GM12878 (cell line): ENCODE measurements at regions not wholly inside any gene's neighbourhood (a gene's known extent, or its start where the extent isn't known, plus 50 kb on each side); places are given as distances from the start of the nearest gene placed in this dataset.

Source experiments
- ATAC-seq: fragments of 200-7000 bp; cut with Tn5 transposase; 3 replicates; pipeline ENCODE4 v1.9.1; 2020; ENCODE audit warnings: mild to moderate bottlenecking, moderate library complexity
- BruUV-seq: library from RNA; stranded (reverse); fragments of 400-500 nt; replicated peaks from 2 replicates; lab custom pipeline; 2021; lab: Mats Ljungman, UMichigan
- CTCF ChIA-PET: fragments of 300-600 bp; sonication (Branson Sonifier 250); formaldehyde crosslinking; extraction: SDS; loops from one replicate; lab custom pipeline; 2021; ENCODE audit warnings: inconsistent platforms; lab: Yijun Ruan, JAX
- POLR2A ChIA-PET: fragments of 350-600 bp; formaldehyde crosslinking; extraction: SDS; loops from one replicate; lab custom pipeline; 2021; ENCODE audit warnings: inconsistent platforms; lab: Charles Lee
- RAD21 ChIA-PET: fragments of 300-600 bp; sonication (Branson Sonifier 250); formaldehyde crosslinking; loops from one replicate; lab custom pipeline; 2023; ENCODE audit warnings: antibody characterized with exemption; ENCODE audit not compliant: unreplicated experiment; lab: Charles Lee
- SMC1A ChIA-PET: fragments of 300-600 bp; sonication (Branson Sonifier 250); formaldehyde crosslinking; loops from one replicate; lab custom pipeline; 2023; ENCODE audit not compliant: unreplicated experiment, uncharacterized antibody; lab: Charles Lee
- DNase-seq: peaks from one replicate; pipeline ENCODE4 v3.0.0-alpha.2; 2011; ENCODE audit warnings: low read depth, low spot score
- FAIRE-seq: peaks from 3 replicates; lab custom pipeline; 2011; peaks lifted over from hg19 to GRCh38; lab: Jason Lieb, UNC
- H2AFZ ChIP-seq: 2 replicates; pipeline ENCODE4 v1.6.0; 2011; ENCODE audit warnings: low read depth, low read length, control low read depth; ENCODE audit not compliant: control insufficient read depth
- H3K27ac ChIP-seq: 2 replicates; pipeline ENCODE4 v1.5.1; 2011; ENCODE audit warnings: control low read depth; ENCODE audit not compliant: control insufficient read depth, insufficient read depth
- H3K27me3 ChIP-seq, 2 experiments: replicated peaks in 1 of 2; 2 replicates each; pipeline versions ENCODE4 v1.6.0 to v1.6.1; 2011; ENCODE audit warnings: low read length in 1 of 2; ENCODE audit not compliant: control insufficient read depth in 2 of 2, insufficient read depth in 2 of 2
- H3K36me3 ChIP-seq, 2 experiments: 2 replicates each; pipeline ENCODE4 v1.5.1; 2011; ENCODE audit warnings: low read length in 1 of 2; ENCODE audit not compliant: control insufficient read depth in 2 of 2, insufficient read depth in 2 of 2
- H3K4me1 ChIP-seq: 2 replicates; pipeline ENCODE4 v1.6.1; 2011; ENCODE audit warnings: mild to moderate bottlenecking, low read length, moderate library complexity, mixed read lengths; ENCODE audit not compliant: control insufficient read depth, insufficient read depth
- H3K4me2 ChIP-seq: 2 replicates; pipeline ENCODE4 v1.6.0; 2011; ENCODE audit warnings: control low read depth; ENCODE audit not compliant: control insufficient read depth, insufficient read depth
- H3K4me3 ChIP-seq: fragments of 200-600 bp; sonication (generic); 2 replicates; pipeline ENCODE4 v1.5.1; 2016
- H3K79me2 ChIP-seq: 2 replicates; pipeline ENCODE4 v1.6.0; 2011; ENCODE audit warnings: low read length; ENCODE audit not compliant: control insufficient read depth, insufficient read depth
- H3K9ac ChIP-seq: 2 replicates; pipeline ENCODE4 v1.8.0; 2011; ENCODE audit warnings: low read length, control low read depth, mixed read lengths; ENCODE audit not compliant: control insufficient read depth, insufficient read depth
- H3K9me3 ChIP-seq: replicated peaks from 3 replicates; pipeline ENCODE4 v1.5.1; 2011; ENCODE audit warnings: mild to moderate bottlenecking, low read length; ENCODE audit not compliant: control insufficient read depth, insufficient read depth
- H4K20me1 ChIP-seq: 2 replicates; pipeline ENCODE4 v1.6.0; 2011; ENCODE audit not compliant: control insufficient read depth, insufficient read depth
- CBX5 ChIP-seq: sonication (generic); IDR thresholded peaks from 2 replicates; pipeline ENCODE4 v1.6.1; 2016; ENCODE audit warnings: low read depth, moderate library complexity, mild to moderate bottlenecking, inconsistent platforms
- CHD4 ChIP-seq: fragments of 200-600 bp; sonication (generic); IDR thresholded peaks from 2 replicates; pipeline ENCODE4 v1.6.1; 2016; ENCODE audit warnings: mild to moderate bottlenecking
- EP300 ChIP-seq, 2 experiments: fragments of 150-350 bp in 1 of 2; IDR thresholded peaks; 2 replicates each; pipeline ENCODE4 v1.6.1; 2011 to 2012; ENCODE audit warnings: low read depth in 2 of 2, low read length in 2 of 2, borderline replicate concordance in 1 of 2, improper control_type of control experiment in 1 of 2, inconsistent platforms in 1 of 2; ENCODE audit not compliant: control insufficient read depth in 1 of 2
- MYC ChIP-seq: IDR thresholded peaks from 2 replicates; pipeline ENCODE4 v1.6.1; 2011; ENCODE audit warnings: mild to moderate bottlenecking, low read length, moderate library complexity, inconsistent platforms; ENCODE audit not compliant: insufficient read depth, insufficient replicate concordance, insufficient read length, severe bottlenecking
- PRDM15 ChIP-seq: fragments of 450-650 bp; formaldehyde crosslinking; IDR thresholded peaks from 2 replicates; pipeline ENCODE4 v1.4.0; 2020; ENCODE audit warnings: mild to moderate bottlenecking, moderate library complexity
- RB1 ChIP-seq: fragments of 450-650 bp; formaldehyde crosslinking; IDR thresholded peaks from 2 replicates; pipeline ENCODE4 v1.6.1; 2017; ENCODE audit warnings: mild to moderate bottlenecking, borderline replicate concordance
- RELA ChIP-seq: fragments of 450-650 bp; IDR thresholded peaks from 2 replicates; pipeline ENCODE4 v1.8.0; 2014; ENCODE audit warnings: borderline replicate concordance; ENCODE audit not compliant: partially characterized antibody
- REST ChIP-seq: IDR thresholded peaks from 2 replicates; pipeline ENCODE4 v1.6.1; 2012; ENCODE audit warnings: mild to moderate bottlenecking, low read depth, low read length
- SKIL ChIP-seq: fragments of 450-650 bp; IDR thresholded peaks from 2 replicates; pipeline ENCODE4 v1.6.1; 2017; ENCODE audit warnings: mild to moderate bottlenecking, low read depth, inconsistent platforms; ENCODE audit not compliant: poor library complexity, severe bottlenecking
- TCF7 ChIP-seq: IDR thresholded peaks from 2 replicates; pipeline ENCODE4 v1.6.1; 2014; ENCODE audit warnings: antibody characterized with exemption, borderline replicate concordance
- WGBS: methylation state at CpG from one replicate; pipeline ENCODE4 v1.1.6; 2016; ENCODE audit warnings: low lambda C conversion rate; ENCODE audit not compliant: insufficient replicate concordance, insufficient coverage; ENCODE audit errors: missing lambda C conversion rate; 5-methylcytosine and 5-hydroxymethylcytosine counted together
- in situ Hi-C: fragments of 300-500 bp; cut with MboI; formaldehyde crosslinking; loops from 9 replicates; pipeline ENCODE4 v1.14.3; 2018; ENCODE audit warnings: mixed read lengths
- intact Hi-C: fragments of 100-400 bp; cut with micrococcal nuclease; formaldehyde crosslinking; loops from one replicate; pipeline ENCODE4 v1.14.2; 2022; ENCODE audit not compliant: unreplicated experiment

GRCh38 chr10:108086502-108086901, 922.0 kb upstream of the SORCS1 start:
- BruUV-seq: no TSS peak
- in situ Hi-C loops (no loop called here), intact Hi-C loops (no loop called here)
- ChIA-PET RAD21 (no interaction called here), SMC1A (interaction anchor here (1.3 kb wide), 1 partner anchor 9 kb away, joined by 3 read pairs; no protein-coding TSS in a partner anchor), POLR2A (no interaction called here), CTCF (interaction anchor here (1.6 kb wide), 1 partner anchor 10 kb away, joined by 3 read pairs; no protein-coding TSS in a partner anchor)
- 48% methylated on average over 1 of the region's 1 CpG for WGBS
- Histone ChIP-seq H2AFZ (no peak overlapping the region), H3K4me3 (no peak overlapping the region), H3K4me1 (no peaks in the 10 kb centered on the region), H3K27me3 (no peaks in the 10 kb centered on the region), H3K9me3 (no peaks in the 10 kb centered on the region), H3K36me3 (no peaks in the 10 kb centered on the region), H3K27ac (no peak overlapping the region), H4K20me1 (no peaks in the 10 kb centered on the region), H3K4me2 (no peak overlapping the region), H3K9ac (no peak overlapping the region), H3K79me2 (no peaks in the 10 kb centered on the region)
- FAIRE-seq: no peak
- ATAC-seq: no peak
- no peak for DNase-seq
- no peak for TF ChIP-seq MYC
- TF ChIP-seq PRDM15 (CRISPR knock-in tag): no peak
- TF ChIP-seq CHD4: no peak
- TF ChIP-seq SKIL: no peak
- no peak for TF ChIP-seq RB1
- TF ChIP-seq EP300 (IDR thresholded peaks at IDR 0.05; ENCODE audit: borderline replicate concordance in 1 of 2, control insufficient read depth in 1 of 2, low read depth in 2 of 2, low read length in 2 of 2): no peak
- TF ChIP-seq RELA: no peak
- TF ChIP-seq REST: no peak
- no peak for TF ChIP-seq CBX5
- TF ChIP-seq TCF7: no peak
